GM21786 (cell line): ENCODE measurements at regions not wholly inside any gene's neighbourhood (a gene's known extent, or its start where the extent isn't known, plus 50 kb on each side); places are given as distances from the start of the nearest gene placed in this dataset.
"Not testable (repeated sequence)": the region's sequence is repeated elsewhere in the genome, so short reads cannot be mapped to it uniquely, and the experiment has no call there.

Source experiments
- ATAC-seq: cut with Tn5 transposase; IDR thresholded peaks from one replicate; pipeline ENCODE4 v1.9.1; 2021; ENCODE audit not compliant: unreplicated experiment

DNA sequence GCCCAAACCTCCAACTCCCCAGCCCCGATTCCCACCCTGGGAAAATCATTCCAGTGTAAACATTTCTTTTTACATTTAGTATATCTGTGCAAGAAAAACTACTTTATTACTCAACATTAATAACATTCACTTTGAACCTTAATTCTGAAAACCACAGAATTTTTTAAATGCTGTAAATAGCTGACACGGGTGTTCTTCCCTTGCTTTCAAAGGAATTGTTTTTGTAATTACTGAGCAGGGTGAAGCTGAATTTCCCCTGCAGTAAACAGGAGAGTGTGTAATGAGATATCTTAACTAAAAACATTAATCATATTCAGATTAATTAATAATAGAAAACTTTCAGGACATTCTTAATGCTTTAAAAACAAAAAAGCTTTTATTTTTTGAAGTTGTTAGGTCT, 99.3 kb upstream of the CITED2 start:
- no peak for ATAC-seq

DNA sequence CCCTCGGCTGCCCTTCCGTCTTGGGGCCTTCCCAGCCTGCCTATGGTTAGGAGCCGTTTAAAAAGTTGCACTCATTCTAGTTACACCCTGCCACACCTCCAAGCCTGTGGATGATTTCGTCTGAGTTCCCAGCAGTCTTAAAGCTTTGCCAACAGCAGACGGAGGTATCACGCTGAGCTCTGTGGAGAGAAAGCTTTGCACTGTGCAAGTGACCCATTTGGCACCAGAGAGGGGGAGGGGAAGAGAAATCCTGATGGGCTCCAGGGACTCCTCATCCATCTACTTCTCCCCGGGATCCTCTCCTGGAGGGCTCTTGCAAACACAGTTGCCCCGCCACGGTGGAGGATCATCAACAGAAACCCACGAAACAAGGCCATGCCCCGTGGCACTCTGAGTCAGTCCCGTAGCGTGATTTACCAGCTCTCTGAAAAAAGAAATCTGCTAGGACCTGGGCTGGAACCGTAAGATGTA, 98.8 kb upstream of the CITED2 start:
- ATAC-seq = no peak

DNA sequence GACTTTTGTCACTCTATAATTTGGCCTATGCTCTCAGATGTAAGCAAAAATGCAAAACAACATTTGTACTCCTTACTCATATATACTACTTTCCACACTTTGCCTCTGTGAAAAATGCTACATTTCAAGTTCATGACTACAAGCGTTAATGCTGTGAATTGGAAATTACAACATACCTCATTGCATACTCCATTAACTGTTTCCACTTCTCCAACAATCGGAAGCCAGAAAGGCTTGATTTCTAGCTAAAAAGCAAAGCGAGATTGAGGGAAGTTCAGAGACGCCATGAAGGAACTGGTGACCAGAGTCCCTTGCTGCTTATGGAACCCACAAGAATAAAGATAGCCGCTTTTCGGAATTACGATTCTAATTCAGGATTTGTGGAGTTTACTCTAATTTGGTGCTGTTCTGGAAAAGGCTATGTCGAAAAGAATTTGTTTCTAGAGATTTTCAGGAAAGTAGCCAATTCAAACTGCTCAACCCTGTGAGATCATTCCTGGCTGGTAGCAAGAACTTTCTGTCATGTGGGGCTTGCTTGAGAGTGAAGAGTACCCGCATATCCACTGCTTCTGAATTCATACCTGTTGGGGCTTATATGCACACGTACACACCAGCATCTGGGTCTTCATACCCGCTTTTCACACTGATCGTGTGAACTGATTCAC, 98.0 kb upstream of the CITED2 start:
- no peak for ATAC-seq

DNA sequence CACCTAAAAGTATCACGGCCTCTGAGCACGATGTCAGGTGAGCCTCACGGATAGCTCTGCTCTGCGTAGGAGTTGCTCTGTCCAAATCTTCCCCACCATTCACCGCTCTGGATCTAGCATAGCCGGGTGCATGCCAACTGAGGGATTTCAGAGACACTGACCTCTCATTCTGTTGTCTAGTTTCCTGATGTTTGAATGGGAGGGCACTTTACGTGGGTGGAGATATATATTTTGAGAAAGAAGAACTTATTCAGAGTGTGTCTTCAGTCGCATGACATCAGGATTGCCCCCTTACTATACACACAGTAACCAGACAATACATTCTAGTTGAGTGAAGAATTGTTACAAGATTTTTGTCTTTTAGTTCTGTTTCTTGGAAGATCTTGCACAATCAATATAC, 96.5 kb upstream of the CITED2 start:
- no peak for ATAC-seq

DNA sequence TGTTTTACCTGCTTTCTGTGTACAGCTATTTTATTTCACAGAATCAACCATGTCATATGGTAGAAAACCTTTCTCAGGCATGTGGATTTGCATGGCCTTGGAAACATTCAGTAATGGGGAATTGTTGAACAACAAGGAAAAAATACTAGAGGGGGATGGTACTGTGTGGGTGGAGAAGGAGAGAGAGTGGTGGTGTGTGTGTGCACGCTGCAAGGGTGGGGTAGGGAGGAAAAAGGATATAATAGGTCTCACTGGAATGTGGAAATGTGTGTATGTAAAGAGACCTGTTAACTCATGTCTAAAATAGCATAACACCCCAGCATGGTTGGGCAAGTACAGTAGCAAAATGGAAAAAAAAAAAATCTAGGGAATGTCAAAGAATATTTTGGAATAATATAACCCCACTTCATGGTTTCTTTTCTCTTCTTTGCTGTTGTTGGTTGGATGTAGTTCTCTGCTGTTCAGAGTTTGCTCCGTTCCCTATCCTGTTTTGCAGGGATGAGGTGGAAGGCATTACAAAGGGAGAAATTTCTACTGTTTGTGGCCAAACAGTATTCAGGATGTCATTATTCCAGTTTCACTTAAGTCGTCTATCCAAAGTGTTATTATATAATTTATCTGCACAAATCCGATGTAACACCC, 93.9 kb upstream of the CITED2 start:
- no peak for ATAC-seq

DNA sequence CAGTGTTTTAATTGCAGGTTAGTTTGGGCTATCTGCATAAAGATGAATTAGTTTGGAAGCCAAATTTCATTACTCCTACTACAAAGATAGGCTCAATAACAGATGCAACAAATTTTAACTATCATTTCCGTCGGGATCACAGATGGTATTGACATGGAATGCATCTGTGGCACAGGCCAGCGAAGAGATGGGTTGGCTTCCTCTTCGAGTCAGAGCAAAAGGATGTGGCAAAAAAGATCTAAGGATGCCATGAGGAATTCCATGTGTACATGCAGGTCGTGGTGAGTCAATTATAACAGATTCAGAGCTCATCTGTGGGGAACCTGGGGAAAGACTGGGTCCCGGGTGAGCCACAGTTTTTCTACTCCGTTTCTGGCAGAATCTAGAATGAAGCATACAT, 83.0 kb upstream of the CITED2 start:
- no peak for ATAC-seq

DNA sequence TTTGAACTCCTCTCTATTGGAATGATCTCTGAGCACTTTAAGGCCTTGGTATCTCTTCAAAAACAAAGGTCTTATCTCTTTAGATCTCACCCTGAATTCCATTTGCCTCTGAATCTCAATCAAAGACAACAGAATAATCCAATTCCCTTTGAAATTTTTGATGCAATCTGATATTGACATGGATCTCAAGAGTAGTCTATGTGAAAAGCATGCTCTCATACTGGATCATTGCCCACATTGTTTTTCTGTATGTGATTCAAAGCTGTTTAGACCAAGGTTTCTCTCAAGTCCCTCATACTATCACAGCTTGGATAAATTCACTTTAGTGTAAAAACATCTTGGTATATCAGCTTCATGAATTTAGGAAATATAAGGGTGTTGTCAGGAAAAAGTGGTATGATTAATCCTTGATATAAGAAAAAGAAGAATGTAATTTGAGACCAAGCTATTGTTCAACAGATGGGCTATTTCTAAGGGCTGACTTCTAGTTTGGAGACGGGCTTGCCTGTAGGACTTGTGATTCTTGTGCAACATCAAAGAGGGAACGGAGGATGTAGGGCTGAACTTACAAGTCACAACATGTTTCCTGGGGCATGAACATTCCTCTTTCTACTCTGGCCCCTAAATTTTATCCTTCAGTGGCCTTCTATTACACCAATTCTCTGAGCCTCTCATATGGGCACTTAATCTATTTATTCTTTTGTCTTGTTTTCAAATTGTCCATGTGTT, 77.9 kb upstream of the CITED2 start:
- no peak for ATAC-seq

DNA sequence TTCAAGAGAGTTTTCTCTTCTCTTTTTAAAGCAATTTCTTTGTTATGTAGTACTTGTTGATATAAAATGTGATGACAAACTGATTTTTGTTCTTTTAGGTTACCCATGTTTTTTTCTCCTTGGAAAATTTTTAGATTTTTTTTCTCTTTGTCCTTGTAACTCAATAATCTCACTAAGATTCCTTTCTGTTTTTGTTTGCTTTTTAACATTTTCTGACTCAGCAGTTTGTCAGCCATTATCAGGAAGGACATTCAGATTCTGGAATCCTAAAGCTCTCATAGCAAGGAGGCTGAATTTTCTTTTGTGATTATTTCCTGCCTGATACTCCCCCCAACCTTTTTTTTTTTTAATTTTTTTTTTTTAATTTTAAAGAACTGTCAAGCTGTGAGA, 75.2 kb upstream of the CITED2 start:
- ATAC-seq = no peak

DNA sequence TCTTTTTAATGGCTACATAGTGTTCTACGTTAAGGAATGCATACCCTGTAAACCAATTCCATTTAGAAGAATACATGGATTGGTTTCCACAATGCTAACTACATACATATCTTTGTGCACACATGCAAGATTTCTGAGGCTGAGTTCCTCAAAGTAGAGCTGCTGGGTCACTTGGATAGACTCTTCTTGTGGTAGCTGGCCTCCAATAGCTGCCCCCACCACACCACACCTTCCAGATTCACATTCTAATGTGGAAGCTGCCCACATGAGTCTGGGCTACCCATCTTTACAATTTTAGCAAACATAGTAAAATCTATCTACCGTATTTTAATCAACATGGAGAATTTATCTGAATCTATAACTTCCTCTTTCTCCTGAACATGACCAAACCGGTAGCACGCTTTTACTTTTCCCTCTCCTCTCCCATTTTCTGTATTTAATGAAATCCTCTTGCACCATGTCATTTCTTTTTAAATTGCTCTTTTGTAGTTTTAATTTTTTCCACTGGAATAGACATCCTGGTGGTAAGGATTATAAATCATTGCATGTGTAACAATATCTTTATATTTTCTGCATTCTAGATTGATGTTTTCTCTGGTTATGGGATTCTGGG, 74.7 kb upstream of the CITED2 start:
- ATAC-seq = no peak

DNA sequence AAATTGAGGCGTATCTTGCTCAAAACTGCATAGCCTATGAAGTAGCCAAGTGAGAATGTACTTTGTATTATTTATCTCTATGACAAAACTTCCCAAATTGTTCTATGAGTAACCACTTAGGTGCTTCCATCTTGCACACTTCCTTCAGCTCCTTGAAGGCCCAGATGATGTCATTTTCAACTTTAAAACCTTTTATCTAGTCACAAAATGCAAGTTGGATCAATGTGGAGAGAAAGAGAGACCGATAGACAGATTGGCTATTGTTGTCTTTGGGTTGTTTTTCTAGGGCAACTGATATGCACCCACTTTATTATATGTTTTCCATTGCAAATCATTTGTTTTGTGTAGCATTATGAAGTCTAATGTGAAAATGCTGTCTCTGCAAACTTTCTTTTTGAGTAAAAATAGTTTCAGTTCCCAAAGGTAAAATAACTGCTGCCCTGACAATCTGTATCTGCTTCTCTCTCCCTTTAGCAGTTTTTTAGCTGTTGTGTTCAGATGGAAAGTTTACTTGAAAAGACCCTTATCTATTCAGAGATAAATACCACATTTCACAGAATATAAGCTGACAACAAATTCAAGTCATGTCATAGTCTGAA, 73.7 kb upstream of the CITED2 start:
- peak; percentile 97 for ATAC-seq

DNA sequence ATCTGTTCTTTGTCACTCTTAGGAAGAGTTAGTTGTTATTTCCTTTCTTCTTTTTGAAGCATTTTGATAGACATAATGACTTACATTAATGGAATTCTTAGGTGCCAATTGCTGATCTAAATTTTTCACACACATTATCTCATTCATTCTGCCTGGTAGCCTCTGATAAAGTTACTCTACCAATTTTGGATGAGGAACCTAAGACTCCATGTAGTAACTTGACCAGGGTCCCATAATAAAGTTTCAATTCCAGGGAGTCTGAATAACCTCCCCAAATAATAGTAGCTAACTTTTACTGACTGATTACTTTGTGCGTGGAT, 73.2 kb upstream of the CITED2 start:
- ATAC-seq = no peak

DNA sequence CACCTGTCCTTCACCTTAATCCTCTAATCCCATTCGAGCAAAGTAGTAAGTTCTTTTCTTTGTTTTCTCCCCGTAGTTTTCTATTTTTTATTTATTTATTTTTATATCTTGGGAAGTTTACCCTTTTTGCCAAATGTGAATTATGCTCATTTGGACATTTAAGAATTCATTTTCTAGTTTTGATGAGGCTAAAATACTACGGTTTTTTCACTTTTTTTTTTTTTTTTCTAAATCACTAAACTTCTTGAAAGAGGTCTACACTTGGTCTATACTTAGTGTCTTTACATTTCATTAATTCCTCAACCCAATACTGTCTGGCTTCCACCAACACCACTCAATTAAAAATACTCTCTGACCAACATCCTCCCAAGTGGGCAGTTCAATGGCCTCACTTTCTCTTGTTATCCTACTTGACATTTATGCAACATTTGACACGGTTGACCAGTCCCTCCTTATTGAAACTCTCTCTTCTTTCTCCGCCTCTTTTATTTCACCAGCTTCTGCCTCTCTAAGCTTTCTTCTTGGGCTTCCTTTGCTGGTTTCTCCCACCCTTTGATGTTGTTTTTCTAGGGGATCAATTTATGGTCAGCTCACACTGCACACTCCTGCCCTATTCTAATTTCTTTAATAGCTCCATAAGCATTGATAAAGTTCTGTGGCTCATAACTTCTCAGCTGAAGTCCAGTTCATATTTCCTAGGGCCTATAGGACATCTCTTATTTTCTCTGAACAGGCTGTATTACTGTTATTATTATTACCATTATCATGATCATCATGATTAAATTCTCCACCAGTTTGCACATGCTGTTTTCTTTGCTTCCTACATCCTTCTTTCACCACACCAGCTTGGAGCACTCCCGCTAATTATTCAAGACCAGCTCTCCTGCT, 72.6 kb upstream of the CITED2 start:
- ATAC-seq = no peak

DNA sequence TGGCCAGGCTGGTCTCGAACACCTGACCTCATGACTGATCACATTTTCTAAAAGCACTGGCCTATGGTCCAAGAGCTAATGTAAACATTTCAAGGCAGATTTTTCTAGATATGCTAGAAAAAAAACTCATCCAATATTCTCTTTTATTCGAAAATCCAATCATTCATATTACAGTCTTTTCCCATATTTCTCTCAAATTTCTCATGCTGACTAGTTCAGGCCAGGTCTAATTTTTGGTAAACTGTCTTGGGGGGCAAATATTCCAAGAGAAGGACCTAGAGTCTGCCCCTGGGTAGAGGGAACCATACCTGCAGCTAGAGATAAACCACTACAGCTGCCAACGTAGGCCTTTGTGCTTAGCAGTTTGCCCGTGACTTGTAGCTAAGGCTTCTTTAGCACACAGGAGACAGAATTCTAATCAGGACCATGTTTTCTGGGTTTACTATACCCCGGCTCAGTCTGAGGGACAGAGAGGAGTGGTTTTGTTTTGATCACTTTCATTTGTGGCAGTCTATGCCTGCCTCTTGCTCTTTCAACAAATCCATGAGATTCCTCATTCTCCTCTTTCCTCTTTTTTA, 71.8 kb upstream of the CITED2 start:
- ATAC-seq = no peak

DNA sequence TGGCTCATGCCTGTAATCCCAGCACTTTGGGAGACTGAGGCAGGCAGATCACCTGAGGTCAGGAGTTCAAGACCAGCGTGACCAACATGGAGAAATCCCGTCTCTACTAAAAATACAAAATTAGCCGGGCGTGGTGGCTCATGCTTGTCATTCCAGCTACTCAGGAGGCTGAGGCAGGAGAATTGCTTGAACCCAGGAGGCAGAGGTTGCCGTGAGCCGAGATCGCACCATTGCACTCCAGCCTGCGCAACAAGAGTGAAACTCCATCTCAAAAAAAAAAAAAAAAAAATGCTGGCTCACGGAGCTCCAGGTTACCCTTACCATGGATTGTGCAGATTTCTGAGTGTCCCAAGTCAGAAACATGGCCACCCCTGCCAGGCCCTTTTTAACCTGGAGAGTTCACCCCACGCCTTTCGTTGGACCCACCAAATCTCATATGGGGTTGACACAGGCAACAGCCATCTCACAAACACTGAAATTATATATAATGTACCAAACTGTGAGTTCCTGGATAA, 69.9 kb upstream of the CITED2 start:
- not testable (repeated sequence) for ATAC-seq

DNA sequence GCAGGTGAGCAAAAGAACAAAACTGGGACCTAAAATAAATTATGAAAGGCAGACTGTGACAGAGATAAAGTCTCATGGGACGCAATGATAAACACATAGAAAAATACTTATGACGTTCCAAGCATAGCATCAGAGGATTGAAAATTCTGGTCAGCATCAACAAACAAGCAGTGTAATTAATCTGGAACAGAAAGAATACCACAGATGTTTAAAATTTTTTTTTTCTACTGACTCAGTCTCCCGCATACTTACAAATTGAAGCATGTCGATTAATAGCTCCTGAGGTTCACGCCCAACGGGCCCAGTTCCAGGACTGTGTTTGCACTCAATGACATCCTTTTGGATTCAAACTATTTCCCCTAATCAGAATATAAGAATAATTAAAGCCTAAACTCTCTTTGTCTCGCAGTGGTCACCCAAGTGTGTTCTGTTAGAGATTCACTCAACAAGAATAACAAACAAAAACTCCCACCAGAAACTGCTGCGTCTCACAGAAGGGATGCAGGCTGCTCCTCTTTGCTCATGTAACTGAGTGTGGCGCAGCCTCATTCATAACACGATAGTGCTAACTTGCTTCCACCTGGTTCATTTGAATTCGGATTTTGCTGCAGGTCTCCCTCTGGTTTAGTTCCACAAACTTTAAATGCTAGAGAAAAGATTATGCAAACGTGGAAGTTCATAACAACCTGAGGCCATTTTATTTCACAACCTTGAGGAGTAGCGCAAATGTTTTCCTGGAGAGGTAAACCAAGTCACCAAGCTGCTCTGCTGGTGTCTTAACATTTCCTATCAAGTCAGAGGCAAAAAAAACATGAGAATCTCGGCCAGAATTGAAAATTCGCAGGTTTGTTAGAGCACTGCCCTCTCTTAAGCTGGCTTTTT, 69.0 kb upstream of the CITED2 start:
- ATAC-seq = no peak

DNA sequence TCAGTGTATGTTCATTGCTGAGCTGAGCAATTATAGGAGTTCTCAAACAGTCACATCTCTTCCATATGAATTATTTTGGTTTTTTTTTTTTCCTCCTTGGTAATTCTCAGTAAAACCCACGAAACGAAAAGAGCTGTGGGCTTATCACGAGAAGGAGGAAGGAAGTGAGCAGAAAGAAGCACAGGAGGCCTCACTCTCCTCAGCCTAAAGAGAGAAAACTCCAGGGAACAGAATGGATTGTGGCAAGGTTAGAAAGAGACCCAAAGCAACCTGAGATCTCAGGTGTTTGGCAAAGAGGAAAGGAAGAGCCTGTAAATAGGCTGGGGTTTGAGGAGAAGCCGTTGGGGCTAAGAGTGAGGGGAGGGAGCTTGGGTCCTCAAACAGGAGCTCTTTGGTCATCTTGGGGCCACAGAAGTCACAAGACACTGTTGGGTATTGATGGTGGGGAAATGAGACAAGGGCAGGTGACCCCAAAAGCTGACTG, 67.8 kb upstream of the CITED2 start:
- ATAC-seq = no peak

DNA sequence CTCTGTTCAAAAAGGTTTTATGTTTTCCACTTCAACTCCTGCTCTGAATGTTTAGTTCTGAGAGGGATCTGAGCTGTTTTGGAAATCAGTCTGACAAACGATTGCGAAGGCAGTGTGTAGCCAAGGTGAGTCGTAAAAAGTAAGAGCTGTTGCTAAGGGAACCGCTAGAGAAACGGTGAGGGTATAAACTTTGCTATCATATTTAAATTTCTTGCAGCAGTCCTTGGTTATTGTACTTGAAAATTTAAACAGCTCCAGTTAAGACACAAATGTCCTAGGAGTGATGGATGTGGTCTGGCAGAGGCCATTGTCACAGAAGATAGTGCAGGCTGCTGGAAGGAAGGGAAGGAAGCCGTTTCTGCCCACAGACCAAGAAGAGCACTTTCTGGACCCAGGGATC, 64.9 kb upstream of the CITED2 start:
- no peak for ATAC-seq

DNA sequence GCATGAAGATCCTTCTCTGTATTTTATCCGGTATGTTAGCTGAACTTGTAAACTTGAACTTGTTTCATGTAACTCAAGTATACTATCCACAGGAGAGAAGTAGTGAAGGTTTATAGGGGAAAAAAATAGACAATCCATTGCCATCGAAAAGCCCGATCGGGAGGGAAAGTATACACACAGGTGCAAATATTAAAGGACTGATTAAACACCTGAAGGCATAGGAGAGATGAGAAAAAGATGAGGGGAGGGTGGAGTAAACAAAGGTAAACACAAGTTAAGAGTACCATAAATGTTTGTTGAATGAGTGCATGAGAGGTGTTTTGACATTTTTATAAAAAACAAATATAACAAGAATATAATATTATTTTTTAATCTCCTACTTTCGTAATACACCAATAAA, 64.3 kb upstream of the CITED2 start:
- ATAC-seq = no peak

DNA sequence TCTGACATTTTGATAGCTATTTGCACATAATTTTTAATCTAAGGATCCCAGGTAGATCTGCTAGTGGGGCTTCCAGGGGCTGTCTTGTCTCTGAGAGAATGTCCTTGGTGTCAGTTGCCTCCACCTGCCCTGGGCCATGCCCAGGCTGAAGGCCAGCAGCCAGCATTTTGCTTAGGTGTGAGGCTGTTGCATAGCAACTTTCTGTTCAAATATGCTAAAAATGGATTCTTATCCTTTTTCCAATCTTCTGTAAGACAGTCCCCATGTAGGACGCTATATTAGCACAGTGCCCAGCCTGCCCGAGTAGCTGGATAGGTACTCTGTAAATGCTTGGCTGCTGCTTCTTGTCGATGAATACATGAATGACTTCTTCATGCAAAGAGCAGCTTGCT, 62.5 kb upstream of the CITED2 start:
- ATAC-seq = no peak
